HEK293 (cell line): ENCODE measurements at regions not wholly inside any gene's neighbourhood (a gene's known extent, or its start where the extent isn't known, plus 50 kb on each side); places are given as distances from the start of the nearest gene placed in this dataset.

Experiments
- MYNN ChIP-seq: fragments of 450-650 bp; formaldehyde crosslinking; IDR thresholded peaks from 2 replicates; pipeline ENCODE4 v1.5.1; 2016; ENCODE audit warnings: missing biosample characterization, missing genetic modification characterization, borderline replicate concordance
- SP7 ChIP-seq: fragments of 450-650 bp; formaldehyde crosslinking; IDR thresholded peaks from 2 replicates; pipeline ENCODE4 v1.5.1; 2016; ENCODE audit warnings: missing biosample characterization, missing genetic modification characterization
- TRIM28 ChIP-seq: IDR thresholded peaks from 2 replicates; pipeline ENCODE4 v1.6.1; 2011; ENCODE audit warnings: low read length, control low read depth, borderline replicate concordance
- ZNF2 ChIP-seq: fragments of 450-650 bp; formaldehyde crosslinking; IDR thresholded peaks from 2 replicates; pipeline ENCODE4 v1.5.1; 2016; ENCODE audit warnings: missing biosample characterization, missing genetic modification characterization
- ZNF350 ChIP-seq: fragments of 450-650 bp; formaldehyde crosslinking; IDR thresholded peaks from 2 replicates; pipeline ENCODE4 v1.5.0; 2017; ENCODE audit warnings: missing biosample characterization, mild to moderate bottlenecking, missing genetic modification characterization
- ZNF416 ChIP-seq: fragments of 450-650 bp; formaldehyde crosslinking; IDR thresholded peaks from 2 replicates; pipeline ENCODE4 v1.5.1; 2016; ENCODE audit warnings: missing biosample characterization, missing genetic modification characterization
- ZNF76 ChIP-seq: fragments of 450-650 bp; formaldehyde crosslinking; IDR thresholded peaks from 2 replicates; pipeline ENCODE4; 2016; ENCODE audit warnings: low read depth, missing biosample characterization, missing genetic modification characterization, borderline replicate concordance
- TF ChIP-seq, protein P1 (sequence below): fragments of 450-650 bp; formaldehyde crosslinking; optimal IDR thresholded peaks from 2 replicates; pipeline ENCODE3; 2016; ENCODE audit warnings: missing biosample characterization, mild to moderate bottlenecking, missing genetic modification characterization
- TF ChIP-seq, protein P2 (sequence below): fragments of 450-650 bp; formaldehyde crosslinking; IDR thresholded peaks from 2 replicates; pipeline ENCODE4 v1.5.1; 2016; ENCODE audit warnings: missing biosample characterization, missing genetic modification characterization

DNA sequence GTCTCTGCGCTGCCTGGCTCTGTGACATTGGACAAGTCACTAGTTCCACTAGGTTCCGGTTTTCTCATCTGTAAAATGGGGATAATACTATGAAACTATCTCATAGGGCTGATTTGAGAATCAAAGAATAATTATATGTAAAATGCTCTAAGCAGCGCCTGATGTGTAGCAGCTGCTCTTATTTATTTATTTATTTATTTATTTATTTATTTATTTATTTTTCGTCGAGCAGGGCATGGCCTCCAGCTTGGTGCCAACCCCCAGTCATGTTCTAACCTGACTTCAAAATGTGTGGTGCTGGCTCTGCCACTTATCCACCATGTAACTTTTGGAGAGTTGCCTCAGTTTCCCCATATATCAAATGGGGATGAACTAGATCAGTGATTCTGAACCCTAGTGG lies 93.5 kb upstream of the GSC start:
- TF ChIP-seq ZNF76 (tag by site-specific recombination) = no peak
- TF ChIP-seq MYNN (tag by site-specific recombination) = no peak
- TF ChIP-seq, protein P1, sequence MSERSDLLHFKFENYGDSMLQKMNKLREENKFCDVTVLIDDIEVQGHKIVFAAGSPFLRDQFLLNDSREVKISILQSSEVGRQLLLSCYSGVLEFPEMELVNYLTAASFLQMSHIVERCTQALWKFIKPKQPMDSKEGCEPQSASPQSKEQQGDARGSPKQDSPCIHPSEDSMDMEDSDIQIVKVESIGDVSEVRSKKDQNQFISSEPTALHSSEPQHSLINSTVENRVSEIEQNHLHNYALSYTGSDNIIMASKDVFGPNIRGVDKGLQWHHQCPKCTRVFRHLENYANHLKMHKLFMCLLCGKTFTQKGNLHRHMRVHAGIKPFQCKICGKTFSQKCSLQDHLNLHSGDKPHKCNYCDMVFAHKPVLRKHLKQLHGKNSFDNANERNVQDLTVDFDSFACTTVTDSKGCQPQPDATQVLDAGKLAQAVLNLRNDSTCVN (tag by site-specific recombination) = no peak
- no peak for TF ChIP-seq ZNF2 (tag by site-specific recombination)
- TF ChIP-seq ZNF350 (tag by site-specific recombination) = no peak
- TF ChIP-seq ZNF416 (tag by site-specific recombination) = no peak
- no peak for TF ChIP-seq TRIM28
- TF ChIP-seq, protein P2, sequence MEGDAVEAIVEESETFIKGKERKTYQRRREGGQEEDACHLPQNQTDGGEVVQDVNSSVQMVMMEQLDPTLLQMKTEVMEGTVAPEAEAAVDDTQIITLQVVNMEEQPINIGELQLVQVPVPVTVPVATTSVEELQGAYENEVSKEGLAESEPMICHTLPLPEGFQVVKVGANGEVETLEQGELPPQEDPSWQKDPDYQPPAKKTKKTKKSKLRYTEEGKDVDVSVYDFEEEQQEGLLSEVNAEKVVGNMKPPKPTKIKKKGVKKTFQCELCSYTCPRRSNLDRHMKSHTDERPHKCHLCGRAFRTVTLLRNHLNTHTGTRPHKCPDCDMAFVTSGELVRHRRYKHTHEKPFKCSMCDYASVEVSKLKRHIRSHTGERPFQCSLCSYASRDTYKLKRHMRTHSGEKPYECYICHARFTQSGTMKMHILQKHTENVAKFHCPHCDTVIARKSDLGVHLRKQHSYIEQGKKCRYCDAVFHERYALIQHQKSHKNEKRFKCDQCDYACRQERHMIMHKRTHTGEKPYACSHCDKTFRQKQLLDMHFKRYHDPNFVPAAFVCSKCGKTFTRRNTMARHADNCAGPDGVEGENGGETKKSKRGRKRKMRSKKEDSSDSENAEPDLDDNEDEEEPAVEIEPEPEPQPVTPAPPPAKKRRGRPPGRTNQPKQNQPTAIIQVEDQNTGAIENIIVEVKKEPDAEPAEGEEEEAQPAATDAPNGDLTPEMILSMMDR (tag by site-specific recombination) = no peak
- no peak for TF ChIP-seq SP7 (tag by site-specific recombination)
